Skeletal muscle satellite cell (primary cell): ENCODE measurements at regions not wholly inside any gene's neighbourhood (a gene's known extent, or its start where the extent isn't known, plus 50 kb on each side); places are given as distances from the start of the nearest gene placed in this dataset.
"Not testable (repeated sequence)": the region's sequence is repeated elsewhere in the genome, so short reads cannot be mapped to it uniquely, and the experiment has no call there.

Experiments
- H3K27me3 ChIP-seq: 2 replicates; pipeline ENCODE4 v1.7.0; 2013; ENCODE audit warnings: low read length; ENCODE audit not compliant: control insufficient read depth, insufficient read depth
- H3K36me3 ChIP-seq: 2 replicates; pipeline ENCODE4 v1.7.0; 2013; ENCODE audit warnings: mild to moderate bottlenecking, control low read depth, low read length; ENCODE audit not compliant: insufficient read depth
- H3K4me1 ChIP-seq: 2 replicates; pipeline ENCODE4 v1.7.0; 2013; ENCODE audit warnings: low read length; ENCODE audit not compliant: control insufficient read depth, insufficient read depth
- H3K4me2 ChIP-seq: 2 replicates; pipeline ENCODE4 v1.7.0; 2013; ENCODE audit warnings: mild to moderate bottlenecking, low read length
- H3K4me3 ChIP-seq: 2 replicates; pipeline ENCODE4 v1.7.0; 2013; ENCODE audit warnings: low read length
- H3K9ac ChIP-seq: 2 replicates; pipeline ENCODE4 v1.7.0; 2013; ENCODE audit warnings: mild to moderate bottlenecking, low read depth, low read length, moderate library complexity
- H3K9me3 ChIP-seq: replicated peaks from 2 replicates; pipeline ENCODE4 v1.7.0; 2013; ENCODE audit warnings: mild to moderate bottlenecking, control low read depth, low read length

DNA sequence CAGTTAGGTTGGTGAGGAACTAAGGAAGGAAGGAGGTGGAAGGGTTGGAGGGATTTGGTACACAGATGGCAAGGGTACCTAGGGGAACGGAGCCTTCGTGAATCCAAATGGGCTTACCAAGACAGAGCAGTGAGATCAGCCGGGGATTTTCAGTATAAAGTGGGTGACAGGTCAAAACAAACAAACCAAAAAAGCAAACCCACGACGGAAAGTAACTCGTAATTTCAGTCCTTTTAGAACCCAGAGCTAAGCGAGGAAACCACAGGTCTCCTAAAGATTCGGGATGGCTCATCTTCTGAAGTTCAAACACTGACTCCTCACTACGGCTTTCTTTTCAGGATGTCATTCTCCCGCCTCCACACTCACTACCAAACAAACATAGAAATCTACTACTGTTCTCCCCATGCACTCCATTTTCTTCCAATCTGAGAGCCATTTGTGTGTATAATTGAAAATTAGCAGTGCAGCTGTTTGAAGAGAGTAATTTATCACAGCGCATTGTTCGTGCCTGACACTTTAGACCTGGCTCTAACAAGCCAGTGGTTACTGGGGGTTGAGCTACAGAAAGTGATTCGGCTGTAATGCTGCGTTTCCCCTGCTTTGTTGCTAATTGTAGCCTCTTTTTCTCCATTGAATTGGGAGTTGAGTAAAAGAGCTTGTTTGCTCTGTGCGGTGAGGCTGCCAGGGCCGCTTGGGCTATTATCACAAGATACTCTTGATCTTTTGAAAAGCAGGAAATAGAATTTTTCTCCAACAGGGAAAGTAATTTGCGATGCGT lies 64.7 kb upstream of the CCDC39 start:
- Histone ChIP-seq H3K4me1 (no peaks in the 10 kb centered on the region), H3K4me2 (peak overlapping the region; percentile 60), H3K36me3 (no peaks in the 10 kb centered on the region), H3K9ac (no peak overlapping the region), H3K27me3 (peaks cover 3% of the 10 kb centered on the region), H3K9me3 (no peaks in the 10 kb centered on the region), H3K4me3 (peak overlapping the region; percentile 58)

DNA sequence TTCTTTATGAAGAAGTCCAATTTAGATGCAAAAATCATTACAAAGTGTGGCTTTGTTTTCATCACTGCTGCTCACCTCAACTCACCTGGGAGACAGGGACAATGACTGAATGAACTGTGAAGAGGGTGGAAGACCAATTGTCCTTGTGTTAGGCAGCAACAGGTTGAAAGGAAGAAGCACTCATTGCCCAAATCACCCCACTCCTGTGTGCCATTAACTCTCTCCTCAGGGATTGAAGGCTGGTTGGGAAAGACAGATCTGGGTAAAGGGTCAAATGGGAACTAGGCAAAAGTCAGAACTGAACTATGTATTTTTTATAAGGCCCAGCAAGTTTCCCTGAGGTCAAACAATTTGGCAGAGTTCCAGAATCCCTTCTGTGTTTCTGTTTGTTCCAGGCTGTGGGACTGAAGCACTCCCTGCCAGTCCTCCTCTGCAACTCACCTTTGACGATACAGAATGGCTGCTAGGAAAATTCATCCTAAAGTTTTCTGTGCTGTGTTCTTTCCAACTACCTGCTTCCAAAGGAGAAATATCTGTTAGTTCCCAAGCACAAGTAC lies 68.6 kb upstream of the CCDC39 start:
- peaks cover 3% of the 10 kb centered on the region for H3K27me3 ChIP-seq
- H3K9ac ChIP-seq: no peak overlapping the region
- no peaks in the 10 kb centered on the region for H3K9me3 ChIP-seq
- no peaks in the 10 kb centered on the region for H3K36me3 ChIP-seq
- no peak overlapping the region for H3K4me3 ChIP-seq
- H3K4me1 ChIP-seq: no peaks in the 10 kb centered on the region
- H3K4me2 ChIP-seq: no peak overlapping the region

DNA sequence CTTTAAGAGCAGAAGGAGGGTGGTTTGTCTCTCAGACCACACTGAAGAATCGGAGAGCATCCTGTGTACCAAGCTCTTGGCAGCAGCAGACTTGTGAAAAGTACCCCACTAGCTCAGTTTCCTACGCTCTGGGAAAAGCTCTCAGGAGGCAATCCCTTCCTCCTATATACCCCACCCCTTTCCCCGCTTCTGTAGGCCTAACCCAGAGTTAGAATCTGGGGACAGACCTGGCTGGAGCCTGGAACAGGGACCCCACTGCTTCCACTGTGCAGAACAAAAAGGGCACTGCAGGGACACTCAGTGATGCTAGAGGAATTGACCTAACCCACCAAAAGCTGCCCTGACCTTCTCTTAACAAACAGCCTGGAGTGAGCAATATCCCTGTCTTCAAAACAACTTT lies 70.0 kb upstream of the CCDC39 start:
- Histone ChIP-seq H3K9ac (no peak overlapping the region), H3K27me3 (no peaks in the 10 kb centered on the region), H3K4me1 (no peaks in the 10 kb centered on the region)

DNA sequence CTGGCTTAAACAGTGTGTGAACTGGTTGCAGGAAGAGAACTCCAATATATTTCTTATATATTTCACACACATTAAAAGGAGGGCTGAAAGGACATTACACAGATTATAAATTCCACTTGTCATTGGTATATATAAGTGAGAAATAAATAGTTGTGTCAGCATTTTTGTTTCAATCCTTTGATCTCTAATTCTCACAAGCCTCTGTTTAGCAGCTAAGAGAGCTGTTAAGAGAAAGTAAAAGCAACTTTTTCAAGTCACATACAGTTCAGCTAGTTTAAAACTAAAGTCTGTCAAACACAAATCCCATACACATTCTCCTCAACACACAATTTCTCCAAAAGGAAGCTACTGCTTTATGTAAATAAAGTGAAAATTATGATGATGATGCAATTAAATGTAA lies 70.5 kb upstream of the CCDC39 start:
- H3K36me3 ChIP-seq: no peaks in the 10 kb centered on the region
- no peak overlapping the region for H3K4me3 ChIP-seq
- no peaks in the 10 kb centered on the region for H3K9me3 ChIP-seq
- no peaks in the 10 kb centered on the region for H3K27me3 ChIP-seq
- no peak overlapping the region for H3K9ac ChIP-seq
- no peak overlapping the region for H3K4me2 ChIP-seq
- H3K4me1 ChIP-seq: no peaks in the 10 kb centered on the region

More for the DNA sequence above, 70.0 kb upstream of the CCDC39 start:
- Histone ChIP-seq H3K4me2 (no peak overlapping the region), H3K36me3 (no peaks in the 10 kb centered on the region), H3K4me3 (no peak overlapping the region), H3K9me3 (no peaks in the 10 kb centered on the region)

DNA sequence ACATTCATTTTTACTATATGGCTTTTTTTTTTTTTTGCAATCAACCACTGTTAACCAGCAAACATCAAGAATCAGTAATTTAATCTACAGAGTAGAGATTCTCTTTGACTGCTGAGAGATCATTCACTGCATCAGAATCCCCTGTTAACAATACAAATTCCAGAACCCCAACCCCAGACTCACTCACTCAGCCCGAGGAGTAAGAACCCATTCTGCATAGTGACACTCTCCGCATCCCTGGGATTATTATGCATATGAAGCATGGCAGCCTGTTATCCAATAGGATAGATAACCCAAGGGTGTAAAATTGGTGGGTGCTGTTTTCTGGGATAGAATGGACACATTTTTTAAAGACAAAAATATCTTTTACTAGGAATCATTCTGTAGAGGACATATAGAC lies 76.3 kb upstream of the CCDC39 start:
- Histone ChIP-seq H3K4me3 (no peak overlapping the region), H3K27me3 (no peaks in the 10 kb centered on the region), H3K4me1 (no peaks in the 10 kb centered on the region), H3K4me2 (no peak overlapping the region), H3K9ac (no peak overlapping the region), H3K9me3 (no peaks in the 10 kb centered on the region), H3K36me3 (no peaks in the 10 kb centered on the region)

DNA sequence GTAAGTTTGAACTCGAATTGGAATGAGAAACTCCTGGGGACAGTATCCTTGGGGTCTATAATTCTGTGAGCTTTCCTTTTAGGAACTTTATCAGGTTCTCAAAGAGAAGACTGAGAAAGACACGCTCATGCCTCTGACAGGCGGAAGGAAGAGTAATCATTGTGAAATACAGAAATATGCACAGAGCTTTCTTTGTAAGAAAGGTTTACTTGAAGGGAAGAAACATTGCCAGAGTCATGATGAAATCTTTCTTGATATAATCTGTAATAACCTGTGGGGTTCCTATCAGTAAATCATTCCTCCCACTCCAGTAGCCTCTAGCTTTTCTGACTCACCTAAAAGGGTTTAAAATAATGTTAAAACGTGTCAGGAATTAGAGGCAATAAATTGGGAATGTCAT lies 83.6 kb upstream of the CCDC39 start:
- Histone ChIP-seq H3K27me3 (no peaks in the 10 kb centered on the region), H3K4me2 (no peak overlapping the region), H3K36me3 (no peaks in the 10 kb centered on the region), H3K9me3 (no peaks in the 10 kb centered on the region), H3K4me3 (no peak overlapping the region), H3K9ac (no peak overlapping the region), H3K4me1 (no peaks in the 10 kb centered on the region)

DNA sequence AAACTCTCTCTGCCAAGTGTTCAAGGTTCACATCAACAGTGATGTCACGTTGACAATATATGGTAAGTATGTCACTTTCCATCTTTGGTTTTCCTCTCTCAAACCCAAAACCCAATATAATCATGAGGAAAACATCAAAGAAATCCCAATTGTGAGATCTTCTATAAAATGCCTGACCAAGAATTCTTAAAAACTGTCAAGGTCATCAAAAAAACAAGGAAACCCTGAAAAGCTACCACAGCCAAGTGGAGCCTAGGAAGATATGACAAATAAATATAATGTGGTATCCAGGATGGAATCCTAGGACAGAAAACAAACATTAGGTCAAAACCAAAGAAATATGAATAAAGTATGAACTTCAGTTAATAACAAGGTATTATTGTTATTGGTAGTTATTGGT lies 85.2 kb upstream of the CCDC39 start:
- no peaks in the 10 kb centered on the region for H3K27me3 ChIP-seq
- H3K4me2 ChIP-seq: no peak overlapping the region
- no peak overlapping the region for H3K9ac ChIP-seq
- no peaks in the 10 kb centered on the region for H3K9me3 ChIP-seq
- no peaks in the 10 kb centered on the region for H3K36me3 ChIP-seq
- H3K4me3 ChIP-seq: no peak overlapping the region
- no peaks in the 10 kb centered on the region for H3K4me1 ChIP-seq

DNA sequence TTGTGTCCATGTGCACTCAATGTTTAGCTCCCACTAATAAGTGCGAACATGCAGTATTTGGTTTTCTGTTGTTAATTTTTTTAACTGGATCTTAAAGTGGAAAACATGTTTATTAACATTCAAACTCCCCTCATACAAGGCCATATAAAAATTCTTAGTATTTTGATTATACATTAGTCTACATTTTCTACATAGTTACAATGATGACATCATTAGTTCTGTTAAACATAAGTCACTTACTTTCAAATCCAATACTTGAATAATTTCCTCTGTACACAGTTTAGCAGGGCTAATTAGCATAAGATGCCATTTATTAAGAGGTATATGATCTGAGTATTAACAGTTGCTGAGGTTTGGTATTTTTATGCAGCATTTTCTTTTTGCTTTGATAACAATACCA lies 91.3 kb upstream of the CCDC39 start:
- Histone ChIP-seq H3K27me3 (no peaks in the 10 kb centered on the region), H3K36me3 (no peaks in the 10 kb centered on the region), H3K9me3 (no peaks in the 10 kb centered on the region), H3K4me1 (no peaks in the 10 kb centered on the region), H3K4me2 (no peak overlapping the region), H3K9ac (no peak overlapping the region), H3K4me3 (no peak overlapping the region)

DNA sequence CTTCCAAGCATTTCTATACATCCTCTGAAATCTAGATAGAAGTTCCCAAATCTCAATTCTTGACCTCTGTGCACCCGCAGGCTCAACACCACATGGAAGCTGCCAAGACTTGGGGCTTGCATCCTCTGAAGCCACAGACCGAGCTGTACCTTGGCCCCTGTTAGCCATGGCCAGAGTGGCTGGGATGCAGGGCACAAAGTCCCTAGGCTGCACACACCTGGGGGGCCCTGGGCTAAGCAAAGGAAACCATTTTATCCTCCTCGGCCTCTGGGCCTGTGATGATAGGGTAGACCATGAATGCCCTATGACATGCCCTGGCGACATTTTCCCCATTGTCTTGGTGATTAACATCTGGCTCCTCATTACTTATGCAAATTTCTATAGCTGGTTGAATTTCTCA lies 97.1 kb upstream of the CCDC39 start:
- H3K4me3 ChIP-seq: no peak overlapping the region
- no peaks in the 10 kb centered on the region for H3K27me3 ChIP-seq
- H3K4me2 ChIP-seq: no peak overlapping the region
- no peaks in the 10 kb centered on the region for H3K36me3 ChIP-seq
- no peaks in the 10 kb centered on the region for H3K4me1 ChIP-seq
- H3K9me3 ChIP-seq: no peaks in the 10 kb centered on the region
- no peak overlapping the region for H3K9ac ChIP-seq

DNA sequence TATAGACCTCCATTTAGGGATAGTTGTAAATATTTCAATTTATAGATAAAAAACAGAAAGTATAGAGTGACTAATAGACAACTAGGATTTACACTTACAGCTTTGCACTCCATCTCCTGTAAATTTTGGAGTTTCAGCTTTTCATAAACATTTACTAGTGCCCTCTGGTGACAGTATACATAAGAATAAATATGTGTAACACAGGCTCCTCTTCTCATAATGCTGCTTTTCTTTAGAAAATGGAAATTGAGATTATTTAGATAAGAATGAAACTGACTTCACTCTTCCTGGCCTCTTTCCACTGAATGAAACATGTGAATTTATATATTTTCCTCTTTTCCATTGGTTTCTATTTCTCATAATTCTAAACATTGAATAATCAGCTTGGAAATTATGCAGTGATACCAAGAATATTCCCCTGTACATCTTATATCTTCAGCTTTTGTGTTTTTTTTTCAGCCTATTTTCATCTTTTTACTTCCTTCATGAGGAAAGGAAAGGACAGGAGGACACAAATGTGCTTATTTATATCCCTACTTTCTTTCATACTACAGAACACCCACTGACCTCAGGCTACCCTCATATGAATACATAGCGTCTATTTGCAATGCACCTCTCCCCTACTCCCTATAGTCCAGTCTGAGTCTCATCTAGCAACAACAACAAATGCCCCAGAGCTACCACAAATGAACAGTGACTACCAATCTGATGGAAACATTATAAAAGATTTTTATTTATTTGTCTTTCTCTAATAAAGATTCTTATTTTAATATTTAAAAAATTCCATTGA lies 103.1 kb upstream of the CCDC39 start:
- Histone ChIP-seq H3K4me3 (no peak overlapping the region), H3K9ac (no peak overlapping the region), H3K27me3 (no peaks in the 10 kb centered on the region), H3K9me3 (no peaks in the 10 kb centered on the region), H3K36me3 (no peaks in the 10 kb centered on the region), H3K4me1 (no peaks in the 10 kb centered on the region), H3K4me2 (no peak overlapping the region)

DNA sequence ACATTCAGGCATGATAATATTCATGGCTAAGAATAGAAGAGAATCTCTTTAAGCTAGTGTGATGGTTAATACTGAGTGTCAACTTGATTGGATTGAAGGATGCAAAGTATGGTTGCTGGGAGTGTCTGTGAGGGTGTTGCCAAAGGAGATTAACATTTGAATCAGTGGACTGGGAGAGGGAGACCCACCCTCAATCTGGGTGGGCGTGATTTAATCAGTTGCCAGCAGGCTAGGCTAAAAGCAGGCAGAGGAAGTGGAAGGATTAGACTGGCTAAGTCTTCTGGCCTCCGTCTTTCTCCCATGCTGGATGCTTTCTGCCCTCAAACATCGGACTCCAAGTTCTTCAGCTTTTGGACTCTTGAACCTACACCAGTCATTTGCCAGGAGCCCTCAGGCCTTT lies 106.9 kb upstream of the CCDC39 start:
- H3K4me2 ChIP-seq, H3K4me3 ChIP-seq, H3K9me3 ChIP-seq, H3K36me3 ChIP-seq, H3K4me1 ChIP-seq, H3K9ac ChIP-seq, H3K27me3 ChIP-seq: not testable (repeated sequence)
